DLD1 (cell line): ENCODE measurements at regions not wholly inside any gene's neighbourhood (a gene's known extent, or its start where the extent isn't known, plus 50 kb on each side); places are given as distances from the start of the nearest gene placed in this dataset.
"Not testable (repeated sequence)": the region's sequence is repeated elsewhere in the genome, so short reads cannot be mapped to it uniquely, and the experiment has no call there.

Experiments
- in situ Hi-C: cut with HindIII; loops from 2 replicates; pipeline ENCODE4 v1.10.0; 2017; ENCODE audit warnings: low sequenced_read_pairs

DNA sequence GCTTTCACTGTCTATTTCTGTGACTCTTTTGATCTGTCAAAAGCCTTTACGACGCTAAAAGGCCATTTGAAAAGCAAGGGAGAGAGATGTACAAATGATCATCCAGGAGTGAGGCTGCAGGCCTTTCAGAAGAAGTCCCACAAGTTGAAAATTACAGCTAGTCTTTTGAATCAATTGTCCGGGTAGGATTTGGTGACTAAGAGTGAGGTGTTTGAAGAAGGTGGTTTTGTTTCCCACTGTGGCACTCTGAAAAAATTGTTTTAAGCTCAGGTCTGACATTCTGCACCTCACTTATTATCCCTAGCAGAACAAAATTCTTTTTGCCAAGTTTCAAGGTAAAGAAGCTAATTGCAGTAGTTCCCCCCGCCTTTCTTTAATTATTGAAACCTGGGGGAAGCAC, 50.8 kb upstream of the TMEM108 start:
- in situ Hi-C loops: no loop called here

GRCh38 chr3:132984181-132984580, 54.0 kb upstream of the TMEM108 start:
- in situ Hi-C loops: no loop called here

DNA sequence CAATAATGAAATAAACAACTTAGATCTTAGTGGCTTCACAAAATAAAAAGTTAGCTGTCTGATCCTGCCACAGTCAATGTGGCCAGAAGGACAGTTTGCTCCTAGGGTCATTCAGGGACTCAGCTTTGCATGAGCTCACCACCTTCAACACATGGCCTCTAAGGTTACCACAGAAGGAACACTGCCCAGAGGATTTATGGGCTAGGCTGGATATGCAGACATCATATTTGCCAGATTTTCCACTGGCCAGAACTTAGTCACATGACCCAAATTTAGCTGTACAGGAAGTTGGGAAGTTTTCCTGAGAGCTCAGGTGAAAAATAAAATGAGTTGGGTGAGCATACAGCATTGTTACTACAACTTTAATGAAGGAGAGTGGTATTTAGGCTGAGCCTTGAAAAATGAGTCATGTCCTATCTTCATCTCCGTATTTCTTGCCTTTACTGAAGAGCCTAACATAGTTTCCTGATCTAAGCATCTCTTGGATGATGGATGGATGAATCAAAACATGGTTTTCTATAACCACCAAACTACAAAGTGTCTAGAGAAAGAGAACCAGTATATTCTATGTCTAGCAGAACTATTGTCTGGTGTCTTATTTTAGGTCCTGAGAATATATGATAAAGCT, 54.9 kb upstream of the TMEM108 start:
- in situ Hi-C loops: no loop called here

GRCh38 chr3:132981719-132982118, 56.5 kb upstream of the TMEM108 start:
- in situ Hi-C loops: no loop called here

- in situ Hi-C loops: no loop called here
These were observed 58.1 kb upstream of the TMEM108 start for GRCh38 chr3:132980102-132980501.

- in situ Hi-C loops: no loop called here
These were observed 58.6 kb upstream of the TMEM108 start for GRCh38 chr3:132979606-132980005.

DNA sequence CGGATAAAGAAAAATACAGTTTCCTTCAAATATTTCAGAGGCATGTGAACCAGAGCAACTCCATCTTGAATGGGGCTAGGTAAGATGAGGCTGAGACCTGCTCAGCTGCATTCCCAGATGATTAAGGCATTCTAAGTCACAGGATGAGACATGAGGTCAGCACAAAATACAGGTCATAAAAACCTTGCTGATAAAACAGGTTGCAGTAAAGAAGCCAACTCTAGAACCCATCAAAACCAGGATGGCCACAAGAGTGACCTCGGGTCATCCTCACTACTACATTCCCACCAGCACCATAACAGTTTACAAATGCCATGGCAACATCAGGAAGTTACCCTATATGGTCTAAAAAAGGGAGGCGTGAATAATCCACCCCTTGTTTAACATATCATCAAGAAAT, 59.2 kb upstream of the TMEM108 start:
- in situ Hi-C loops: not testable (repeated sequence)

DNA sequence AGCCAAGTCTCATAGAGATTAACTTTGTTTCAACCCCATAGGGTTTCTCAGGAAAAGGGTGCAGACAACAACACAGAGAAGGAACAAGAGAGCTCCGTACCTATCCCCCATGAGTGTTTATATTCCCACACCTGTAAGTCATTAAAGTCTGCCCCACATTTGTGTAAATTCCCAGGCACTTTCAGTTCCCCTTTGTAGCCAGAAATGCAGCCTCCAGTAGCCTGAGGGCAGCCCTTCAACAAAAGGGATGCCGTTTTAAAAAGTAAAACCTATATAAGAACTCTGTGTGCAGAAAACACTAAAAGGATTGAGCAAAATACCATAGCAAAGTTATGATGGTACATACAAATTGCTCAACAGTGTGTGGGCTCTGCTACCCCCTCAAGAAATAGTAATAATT, 59.7 kb upstream of the TMEM108 start:
- in situ Hi-C loops: no loop called here

- in situ Hi-C loops: loop anchor here (5.0 kb wide), 1 partner anchor 48 kb away; no protein-coding TSS in a partner anchor
These were observed 64.1 kb upstream of the TMEM108 start for GRCh38 chr3:132974097-132974496.

- in situ Hi-C loops: loop anchor here (5.0 kb wide), 1 partner anchor 49 kb away; no protein-coding TSS in a partner anchor
These were observed 64.8 kb upstream of the TMEM108 start for GRCh38 chr3:132973441-132973840.

GRCh38 chr3:132972333-132972732, 65.9 kb upstream of the TMEM108 start:
- in situ Hi-C loops: loop anchor here (5.0 kb wide), 1 partner anchor 50 kb away; no protein-coding TSS in a partner anchor

- in situ Hi-C loops: no loop called here
These were observed 71.8 kb upstream of the TMEM108 start for GRCh38 chr3:132966374-132966773.

GRCh38 chr3:132964266-132964665, 73.9 kb upstream of the TMEM108 start:
- in situ Hi-C loops: no loop called here

- in situ Hi-C loops: no loop called here
These were observed 74.4 kb upstream of the TMEM108 start for GRCh38 chr3:132963786-132964185.

GRCh38 chr3:132961991-132962390, 76.2 kb upstream of the TMEM108 start:
- in situ Hi-C loops: no loop called here

DNA sequence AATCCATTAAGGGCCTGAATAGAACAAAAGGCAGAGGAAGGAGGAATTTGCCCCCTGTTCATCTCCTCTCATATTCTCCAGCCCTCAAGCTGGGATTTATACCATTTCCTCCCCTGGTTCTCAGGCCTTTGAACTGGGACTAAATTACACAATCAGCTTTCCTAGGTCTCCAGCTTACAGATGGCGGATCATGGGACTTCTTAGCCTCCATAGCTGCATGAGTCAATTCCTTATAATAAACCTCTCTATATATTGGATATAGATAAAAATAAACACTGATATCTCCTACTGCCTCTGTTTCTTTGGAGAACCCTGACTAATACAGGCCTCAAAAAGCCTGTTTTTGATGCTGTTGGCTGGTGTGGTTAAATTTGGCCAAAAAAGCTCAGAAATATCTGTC, 84.5 kb upstream of the TMEM108 start:
- in situ Hi-C loops: no loop called here

GRCh38 chr3:132927896-132928295, 110.3 kb upstream of the TMEM108 start:
- in situ Hi-C loops: no loop called here

GRCh38 chr3:132926098-132926497, 112.1 kb upstream of the TMEM108 start:
- in situ Hi-C loops: no loop called here

- in situ Hi-C loops: no loop called here
These were observed 112.8 kb upstream of the TMEM108 start for GRCh38 chr3:132925256-132925930.

DNA sequence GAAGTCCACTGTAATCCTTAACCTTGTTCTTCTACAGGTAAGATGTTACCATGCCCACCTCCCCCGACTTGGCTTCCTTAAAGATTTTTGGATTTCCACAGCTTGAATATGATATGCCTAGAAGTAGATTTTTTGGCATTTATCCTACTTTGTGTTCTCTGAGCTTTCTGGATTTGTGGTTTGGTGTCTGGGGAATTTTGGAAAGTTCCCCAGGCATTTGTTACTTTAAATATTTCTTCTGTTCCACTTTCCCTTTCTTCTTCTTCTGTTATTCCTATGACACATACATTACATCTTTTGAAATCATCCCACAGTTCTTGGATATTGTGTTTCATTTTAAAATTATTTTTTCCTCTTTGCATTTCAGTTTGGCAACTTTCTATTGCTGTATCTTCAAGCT, 122.1 kb upstream of the TMEM108 start:
- in situ Hi-C loops: no loop called here

DNA sequence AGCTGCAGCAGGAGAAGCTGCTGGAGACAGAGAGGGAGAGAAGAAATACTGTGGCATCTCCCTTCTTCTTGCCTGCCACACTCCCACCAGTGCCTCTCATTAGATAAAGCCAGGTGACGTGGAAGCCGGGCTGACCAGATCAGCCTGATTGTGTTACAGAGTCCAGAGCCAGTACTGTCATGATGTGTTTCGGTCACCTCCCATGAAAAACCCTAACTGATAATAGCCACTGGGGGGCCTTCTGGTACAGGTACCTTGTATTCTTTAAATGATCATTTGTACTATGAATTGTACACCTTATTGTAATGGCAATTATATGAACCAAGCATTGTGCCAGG, 125.8 kb upstream of the TMEM108 start:
- in situ Hi-C loops: no loop called here

DNA sequence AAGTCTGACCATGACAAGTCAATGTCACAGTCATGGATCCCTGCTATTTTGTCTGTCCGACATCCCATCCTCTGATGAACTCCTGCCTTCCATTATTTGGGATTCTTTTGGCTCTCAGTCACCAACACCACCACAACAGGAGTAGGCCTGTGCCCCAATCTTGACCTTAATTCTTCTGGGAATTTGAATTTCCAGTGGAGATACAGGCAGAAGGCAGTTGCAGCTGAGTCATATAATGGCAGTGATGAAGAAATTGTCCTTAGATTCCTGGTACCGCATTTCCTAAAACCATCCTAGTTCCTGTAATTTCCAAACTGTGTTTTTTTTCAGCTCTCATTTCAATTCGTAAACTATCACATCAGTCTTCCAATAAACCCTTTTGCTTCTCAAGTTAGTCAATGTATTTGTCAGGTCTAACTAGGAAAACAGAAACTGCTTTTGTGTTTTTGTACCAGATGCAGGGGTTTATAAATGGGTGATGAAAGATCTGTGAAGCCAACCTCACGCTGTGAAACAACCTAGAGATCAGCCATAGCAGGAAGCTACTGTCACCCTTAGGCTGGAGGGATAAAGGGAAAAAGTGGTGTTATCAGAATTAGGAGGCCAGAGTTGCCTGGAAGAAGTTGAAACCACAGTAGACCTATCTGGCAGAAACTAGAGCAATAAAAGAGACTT, 126.3 kb upstream of the TMEM108 start:
- in situ Hi-C loops: no loop called here
